GM21447 (cell line): ENCODE measurements at regions not wholly inside any gene's neighbourhood (a gene's known extent, or its start where the extent isn't known, plus 50 kb on each side); places are given as distances from the start of the nearest gene placed in this dataset.

Experiments used
- ATAC-seq: cut with Tn5 transposase; IDR thresholded peaks from one replicate; pipeline ENCODE4 v1.9.1; 2021; ENCODE audit not compliant: unreplicated experiment

GRCh38 chr4:19455196-19455595, 796.5 kb upstream of the SLIT2 start:
- ATAC-seq, result no peak

GRCh38 chr4:19438233-19438632, 813.5 kb upstream of the SLIT2 start:
- no peak for ATAC-seq

GRCh38 chr4:19437008-19437407, 814.7 kb upstream of the SLIT2 start:
- no peak for ATAC-seq

- no peak for ATAC-seq
Measured at GRCh38 chr4:19429684-19430083, 822.0 kb upstream of the SLIT2 start.

- no peak for ATAC-seq
Measured at GRCh38 chr4:19425146-19425545, 826.6 kb upstream of the SLIT2 start.

GRCh38 chr4:19417256-19417655, 834.4 kb upstream of the SLIT2 start:
- no peak for ATAC-seq

- no peak for ATAC-seq
Measured at GRCh38 chr4:19416146-19416545, 835.6 kb upstream of the SLIT2 start.

- no peak for ATAC-seq
Measured at GRCh38 chr4:19408490-19408889, 843.2 kb upstream of the SLIT2 start.

- ATAC-seq, result no peak
Measured at GRCh38 chr4:19406789-19407188, 844.9 kb upstream of the SLIT2 start.

GRCh38 chr4:19403786-19404370, 847.8 kb upstream of the SLIT2 start:
- ATAC-seq, result no peak

- ATAC-seq, result no peak
Measured at GRCh38 chr4:19402581-19403065, 849.1 kb upstream of the SLIT2 start.

- no peak for ATAC-seq
Measured at GRCh38 chr4:19401301-19402080, 850.2 kb upstream of the SLIT2 start.

GRCh38 chr4:19400820-19401219, 850.9 kb upstream of the SLIT2 start:
- ATAC-seq, result no peak

- no peak for ATAC-seq
Measured at GRCh38 chr4:19399001-19399400, 852.7 kb upstream of the SLIT2 start.

GRCh38 chr4:19386786-19387185, 864.9 kb upstream of the SLIT2 start:
- ATAC-seq, result no peak

- ATAC-seq, result no peak
Measured at GRCh38 chr4:19382993-19383756, 868.5 kb upstream of the SLIT2 start.

- ATAC-seq, result no peak
Measured at GRCh38 chr4:19381068-19381467, 870.6 kb upstream of the SLIT2 start.

GRCh38 chr4:19380600-19380999, 871.1 kb upstream of the SLIT2 start:
- ATAC-seq, result no peak

GRCh38 chr4:19379191-19379708, 872.5 kb upstream of the SLIT2 start:
- ATAC-seq, result no peak

- no peak for ATAC-seq
Measured at GRCh38 chr4:19375931-19376330, 875.8 kb upstream of the SLIT2 start.

GRCh38 chr4:19375136-19375804, 876.4 kb upstream of the SLIT2 start:
- ATAC-seq, result no peak
